NAMALWA (cell line): ENCODE measurements at regions not wholly inside any gene's neighbourhood (a gene's known extent, or its start where the extent isn't known, plus 50 kb on each side); places are given as distances from the start of the nearest gene placed in this dataset.
"Not testable (repeated sequence)": the region's sequence is repeated elsewhere in the genome, so short reads cannot be mapped to it uniquely, and the experiment has no call there.

Experiments used
- DNase-seq: peaks from one replicate; pipeline ENCODE4 v3.0.0-alpha.2; 2015; ENCODE audit warnings: low spot score

DNA sequence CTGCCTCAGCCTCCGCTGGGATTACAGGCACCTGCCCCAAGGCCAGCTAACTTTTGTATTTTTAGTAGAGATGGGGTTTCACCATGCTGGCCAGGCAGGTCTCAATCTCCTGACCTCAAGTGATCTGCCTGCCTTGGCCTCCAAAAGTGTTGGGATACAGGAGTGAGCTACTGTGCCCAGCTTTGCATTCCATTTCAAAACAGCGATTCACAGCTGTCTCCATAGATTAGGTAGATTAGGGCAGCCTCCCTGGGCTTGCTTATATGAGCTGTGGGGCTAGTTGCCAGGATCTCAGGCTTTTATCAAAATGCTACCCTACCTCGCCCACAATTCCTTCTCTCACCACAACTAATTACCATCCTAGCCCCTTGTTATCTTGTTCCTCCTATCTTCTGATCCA, 176.4 kb upstream of the ZKSCAN2 start:
- no peak for DNase-seq

DNA sequence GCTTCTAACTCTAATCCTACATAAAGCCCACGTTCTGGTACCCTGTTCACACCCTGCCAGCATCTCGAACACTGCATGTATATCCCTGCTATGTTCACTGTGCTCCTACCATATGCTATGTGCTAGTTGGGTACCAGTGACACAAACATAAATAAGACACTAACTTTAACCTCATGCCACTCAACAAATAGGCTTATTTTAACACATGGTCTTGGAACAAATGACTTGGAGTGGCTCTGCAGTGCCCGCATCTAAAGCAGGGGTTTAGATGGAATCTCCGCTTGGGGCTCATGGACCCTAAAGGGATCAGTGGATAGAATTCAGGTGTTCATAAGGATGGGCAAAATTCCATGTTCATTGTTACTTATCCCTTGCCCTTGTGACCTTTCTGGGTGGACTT, 175.7 kb upstream of the ZKSCAN2 start:
- no peak for DNase-seq

- DNase-seq: no peak
These were observed 173.8 kb upstream of the ZKSCAN2 start for GRCh38 chr16:25431472-25431871.

GRCh38 chr16:25426829-25427228, 169.2 kb upstream of the ZKSCAN2 start:
- DNase-seq: no peak

- DNase-seq: no peak
These were observed 162.0 kb upstream of the ZKSCAN2 start for GRCh38 chr16:25419681-25420080.

DNA sequence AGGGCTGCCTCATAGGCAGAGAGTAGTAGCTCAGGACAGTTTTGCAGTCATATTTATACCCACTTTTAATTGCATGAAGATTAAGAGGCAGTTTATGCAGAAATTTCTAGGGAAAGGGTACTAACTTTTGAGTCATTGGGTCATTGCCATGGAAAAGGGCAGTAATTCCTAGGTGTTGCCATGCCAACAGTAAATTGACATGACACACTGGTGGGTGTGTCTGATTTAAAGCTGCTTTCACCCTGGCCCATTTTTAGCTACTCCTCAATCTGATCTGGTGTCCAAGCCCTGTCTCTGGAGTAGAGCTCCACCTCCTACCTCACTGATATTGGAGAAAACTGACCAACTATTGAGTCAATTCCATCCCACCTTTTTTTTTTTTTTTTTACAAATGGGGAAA, 161.5 kb upstream of the ZKSCAN2 start:
- no peak for DNase-seq

DNA sequence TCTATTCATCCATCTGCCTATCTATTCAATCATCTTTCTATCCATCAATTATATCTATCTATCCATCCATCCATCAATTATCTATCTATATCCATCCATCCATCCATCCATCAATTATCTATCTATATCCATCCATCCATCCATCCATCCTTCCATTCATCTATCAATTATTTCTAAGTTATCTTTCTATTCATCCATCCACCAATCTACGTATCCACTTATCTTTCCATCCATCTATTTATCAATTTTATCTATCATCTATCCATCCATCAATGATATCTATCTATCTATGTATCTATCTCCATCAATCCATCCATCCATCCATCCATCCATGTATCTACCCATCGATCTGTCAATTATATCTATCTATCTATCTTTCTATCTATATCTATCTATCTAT, 158.4 kb upstream of the ZKSCAN2 start:
- DNase-seq: no peak

DNA sequence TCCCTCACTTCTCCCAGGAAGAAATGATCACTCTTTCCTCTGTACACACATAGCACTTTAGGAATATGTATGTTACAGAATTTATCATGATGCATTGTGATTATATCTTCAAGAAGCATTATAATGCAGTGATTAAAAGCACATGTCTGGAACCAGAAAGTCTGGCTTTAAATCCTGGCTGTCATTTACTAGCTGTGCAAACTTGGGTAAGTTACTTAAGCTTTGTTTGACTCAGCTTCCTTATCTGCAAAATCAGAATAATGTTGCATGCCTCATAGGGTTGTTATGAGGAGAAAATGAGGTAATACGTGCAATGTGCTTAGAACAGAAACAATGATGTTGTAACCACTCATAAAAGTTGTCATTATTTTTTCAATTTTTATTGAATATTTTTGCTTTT, 156.3 kb upstream of the ZKSCAN2 start:
- no peak for DNase-seq

DNA sequence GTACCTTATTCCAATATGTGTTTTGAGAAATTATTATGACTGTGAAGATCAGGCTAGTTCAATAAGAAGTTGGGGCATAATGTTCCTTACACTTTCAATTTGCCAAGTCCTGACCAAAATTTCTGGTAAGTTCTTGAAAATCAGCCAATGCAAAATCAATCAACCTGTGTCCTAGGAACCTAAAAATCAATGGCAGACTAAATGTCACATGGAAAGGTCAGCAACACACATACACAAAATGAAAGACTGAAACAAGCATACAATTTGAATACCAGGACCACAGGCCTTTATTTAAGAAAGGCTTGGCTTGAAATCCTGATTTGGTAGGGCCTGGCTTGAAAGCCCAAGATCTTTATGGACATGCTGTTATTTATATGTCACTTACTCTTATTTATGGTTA, 155.5 kb upstream of the ZKSCAN2 start:
- no peak for DNase-seq

DNA sequence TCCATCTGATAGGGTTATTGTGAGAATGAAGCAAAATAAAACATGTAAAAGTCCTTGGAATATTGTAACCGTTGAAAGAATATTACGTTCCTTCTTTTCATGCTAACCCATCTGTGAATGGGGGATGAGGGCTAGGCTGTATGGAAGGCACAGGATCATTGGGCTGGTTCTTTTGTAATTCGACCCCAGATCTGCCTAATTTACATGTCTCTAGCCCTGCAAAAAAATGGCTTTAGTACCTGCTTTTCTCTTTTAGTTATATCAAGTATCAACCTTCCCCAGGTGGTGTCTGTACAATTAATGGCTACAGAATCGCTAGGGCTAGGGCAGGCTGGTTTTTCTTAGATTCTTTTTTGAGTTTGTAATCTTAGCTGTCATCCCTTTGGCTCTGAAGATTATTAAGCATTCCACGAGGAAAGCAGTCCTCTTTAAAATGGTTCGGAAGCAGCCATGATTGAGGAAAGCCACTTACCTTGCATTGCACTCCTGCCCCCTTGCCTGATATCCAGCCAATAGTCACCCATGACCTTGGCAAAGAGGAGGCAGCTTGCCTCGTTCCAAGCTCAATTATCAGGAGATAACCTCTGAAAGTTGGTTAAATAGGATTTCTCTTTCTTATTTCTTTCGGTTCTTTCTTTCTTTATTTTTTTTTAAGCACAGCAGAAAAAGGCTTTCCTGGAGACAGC, 153.9 kb upstream of the ZKSCAN2 start:
- no peak for DNase-seq

- DNase-seq: no peak
These were observed 146.2 kb upstream of the ZKSCAN2 start for GRCh38 chr16:25403852-25404251.

GRCh38 chr16:25395528-25395927, 137.9 kb upstream of the ZKSCAN2 start:
- peak; percentile 13 for DNase-seq

- DNase-seq: no peak
These were observed 133.1 kb upstream of the ZKSCAN2 start for GRCh38 chr16:25390761-25391160.

GRCh38 chr16:25374556-25374955, 116.9 kb upstream of the ZKSCAN2 start:
- DNase-seq: no peak

GRCh38 chr16:25372716-25373115, 115.1 kb upstream of the ZKSCAN2 start:
- DNase-seq: peak; percentile 8

DNA sequence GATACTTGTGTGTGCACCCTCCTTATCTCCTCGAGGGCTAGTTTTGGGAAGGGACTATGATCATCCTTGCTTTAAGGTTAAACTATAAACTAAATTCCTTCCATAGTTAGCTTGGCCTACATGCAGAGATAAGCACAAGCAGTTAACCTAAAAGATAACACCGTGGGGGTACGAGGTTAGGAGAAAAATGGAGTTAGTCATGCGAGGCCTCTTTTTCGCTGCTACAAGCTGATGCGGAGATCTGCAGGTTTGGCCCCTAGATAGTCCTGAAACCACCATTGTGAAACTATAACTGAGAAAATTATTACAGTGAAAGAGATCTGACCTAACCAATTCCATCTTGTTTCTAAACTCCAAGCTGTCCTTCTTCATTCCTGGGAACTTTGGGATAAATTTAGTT, 113.7 kb upstream of the ZKSCAN2 start:
- no peak for DNase-seq

DNA sequence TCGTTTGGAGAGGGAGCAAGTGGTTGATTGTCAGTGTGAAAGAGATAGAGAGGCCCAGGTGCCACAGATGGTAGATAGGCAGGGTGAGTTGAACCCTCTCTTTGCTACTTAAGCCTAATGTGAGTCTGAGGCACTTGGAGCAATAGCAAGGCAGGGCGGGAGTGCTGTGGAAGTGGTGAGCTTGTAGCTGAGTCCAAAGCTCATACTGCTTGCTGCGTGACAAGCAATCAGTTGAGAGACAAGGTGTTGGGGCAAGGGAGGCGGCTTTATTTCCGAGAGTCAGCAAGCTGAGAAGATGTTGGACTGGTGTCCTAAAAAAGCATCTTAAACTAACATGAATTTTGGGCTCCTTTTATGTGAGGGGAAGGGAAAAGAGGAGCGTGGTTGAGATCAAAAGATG, 112.9 kb upstream of the ZKSCAN2 start:
- no peak for DNase-seq

DNA sequence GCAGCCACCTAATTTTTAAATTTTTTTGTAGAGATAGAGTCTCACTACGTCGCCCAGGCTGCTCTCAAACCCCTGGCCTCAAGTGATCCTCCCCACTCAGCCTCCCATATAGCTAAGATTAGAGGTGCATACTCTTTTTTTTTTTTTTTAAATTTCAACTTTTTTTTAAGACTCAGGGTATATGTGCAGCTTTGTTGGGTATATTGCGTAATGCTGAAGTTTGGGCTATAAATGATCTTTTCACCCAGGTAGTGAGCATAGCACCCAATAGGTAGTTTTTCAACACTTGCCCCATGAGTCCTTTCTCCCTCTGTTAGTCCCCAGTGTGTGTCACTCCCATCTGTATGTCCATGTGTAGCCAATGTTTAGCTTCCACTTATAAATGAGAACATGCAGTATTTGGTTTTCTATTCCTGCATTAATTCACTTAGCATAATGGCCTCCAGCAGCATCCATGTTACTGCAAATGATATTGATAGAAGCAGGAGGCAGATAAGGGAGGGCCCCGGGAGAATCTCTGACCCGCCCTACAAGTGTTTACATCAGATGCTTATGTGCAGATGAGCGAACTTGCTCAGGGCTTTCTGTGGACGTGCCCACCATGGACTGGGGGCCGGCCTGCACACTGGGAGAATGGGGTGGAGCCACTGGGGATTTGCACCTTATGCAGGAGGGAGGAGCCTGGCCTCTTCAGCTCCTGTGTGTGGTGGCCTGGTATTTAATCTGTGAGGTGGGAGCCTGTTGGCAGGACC, 110.3 kb upstream of the ZKSCAN2 start:
- no peak for DNase-seq

DNA sequence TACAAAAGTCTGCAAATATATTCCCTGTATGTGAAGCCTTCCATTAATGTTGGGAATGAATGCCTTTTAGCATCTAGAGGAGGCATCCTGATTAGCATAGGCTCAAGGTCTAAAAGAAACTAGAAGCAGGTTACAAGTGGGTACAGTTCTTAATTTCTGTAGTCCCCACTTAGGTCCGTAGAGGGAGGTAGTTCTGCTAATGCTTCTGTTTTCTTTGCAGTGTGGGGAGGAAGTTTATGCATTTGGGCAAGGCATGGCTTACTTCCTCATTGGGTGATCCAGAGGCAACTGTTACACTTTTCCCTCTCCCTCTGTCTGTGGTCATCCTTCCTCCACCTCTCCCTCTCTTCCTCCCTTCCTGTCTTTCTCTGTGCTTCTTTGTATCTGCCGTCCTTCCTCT, 108.4 kb upstream of the ZKSCAN2 start:
- DNase-seq: peak; percentile 34

GRCh38 chr16:25359516-25359915, 101.9 kb upstream of the ZKSCAN2 start:
- not testable (repeated sequence) for DNase-seq

DNA sequence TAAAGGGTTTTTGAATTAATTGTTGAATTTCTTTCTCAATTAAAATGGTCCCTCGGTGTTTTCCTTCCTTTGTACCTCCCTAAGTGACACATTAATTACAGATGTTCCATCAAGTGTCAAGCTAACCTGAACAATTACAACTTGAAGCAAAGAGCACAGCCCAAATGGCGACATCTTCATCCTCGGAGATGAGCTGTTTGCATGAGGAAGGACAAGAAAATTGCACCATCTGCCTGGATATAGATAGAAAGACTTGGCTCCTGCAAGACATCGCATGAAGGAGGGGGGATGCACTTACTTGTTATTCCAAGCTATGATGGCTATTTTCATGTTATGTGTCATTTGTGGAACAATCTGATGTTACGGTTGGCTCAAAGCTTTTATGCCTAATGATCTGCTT, 86.4 kb upstream of the ZKSCAN2 start:
- no peak for DNase-seq

- no peak for DNase-seq
These were observed 83.3 kb upstream of the ZKSCAN2 start for GRCh38 chr16:25340973-25341372.

DNA sequence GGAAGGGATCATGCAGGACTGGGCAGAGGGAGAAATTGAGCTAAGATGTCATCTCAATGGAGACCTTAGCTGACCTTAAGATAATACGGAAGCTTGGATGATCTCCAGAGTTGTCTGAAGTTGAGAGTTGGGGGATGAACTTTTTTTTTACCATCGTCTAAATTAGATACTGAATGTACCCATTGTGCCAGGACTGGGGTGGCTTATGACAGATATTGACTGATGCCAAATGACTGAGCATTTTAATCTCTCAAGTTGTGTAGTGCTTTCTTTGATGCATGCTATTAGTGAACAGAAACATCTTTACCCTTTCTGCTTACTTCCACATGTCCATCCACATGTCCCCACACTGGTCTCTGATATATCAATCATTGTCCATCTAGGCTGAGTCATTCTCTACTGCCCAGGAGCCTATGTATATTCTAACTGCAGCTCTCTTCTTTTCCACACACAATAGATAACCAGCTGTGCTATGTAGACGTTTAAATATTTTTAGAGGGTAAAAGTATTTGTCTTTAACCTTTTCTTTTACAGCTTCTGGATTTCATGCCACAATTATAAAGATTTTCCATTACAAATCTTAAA, 60.2 kb upstream of the ZKSCAN2 start:
- no peak for DNase-seq

- DNase-seq: no peak
These were observed 54.3 kb upstream of the ZKSCAN2 start for GRCh38 chr16:25311950-25312349.
